ENCODE measurements at regions not wholly inside any gene's neighbourhood (a gene's known extent, or its start where the extent isn't known, plus 50 kb on each side); places are given as distances from the start of the nearest gene placed in this dataset.

- FAIRE-seq (no peak), DNase-seq (ENCODE audit: extremely low spot score, insufficient read length, low read depth) (no peak)
These were observed 105.8 kb downstream of the SIK1 start for GRCh38 chr21:43321111-43321510.

GRCh38 chr21:43320526-43320925 is 106.4 kb downstream of the SIK1 start:
- DNase-seq (ENCODE audit: extremely low spot score, insufficient read length, low read depth) (no peak), FAIRE-seq (no peak)

DNA sequence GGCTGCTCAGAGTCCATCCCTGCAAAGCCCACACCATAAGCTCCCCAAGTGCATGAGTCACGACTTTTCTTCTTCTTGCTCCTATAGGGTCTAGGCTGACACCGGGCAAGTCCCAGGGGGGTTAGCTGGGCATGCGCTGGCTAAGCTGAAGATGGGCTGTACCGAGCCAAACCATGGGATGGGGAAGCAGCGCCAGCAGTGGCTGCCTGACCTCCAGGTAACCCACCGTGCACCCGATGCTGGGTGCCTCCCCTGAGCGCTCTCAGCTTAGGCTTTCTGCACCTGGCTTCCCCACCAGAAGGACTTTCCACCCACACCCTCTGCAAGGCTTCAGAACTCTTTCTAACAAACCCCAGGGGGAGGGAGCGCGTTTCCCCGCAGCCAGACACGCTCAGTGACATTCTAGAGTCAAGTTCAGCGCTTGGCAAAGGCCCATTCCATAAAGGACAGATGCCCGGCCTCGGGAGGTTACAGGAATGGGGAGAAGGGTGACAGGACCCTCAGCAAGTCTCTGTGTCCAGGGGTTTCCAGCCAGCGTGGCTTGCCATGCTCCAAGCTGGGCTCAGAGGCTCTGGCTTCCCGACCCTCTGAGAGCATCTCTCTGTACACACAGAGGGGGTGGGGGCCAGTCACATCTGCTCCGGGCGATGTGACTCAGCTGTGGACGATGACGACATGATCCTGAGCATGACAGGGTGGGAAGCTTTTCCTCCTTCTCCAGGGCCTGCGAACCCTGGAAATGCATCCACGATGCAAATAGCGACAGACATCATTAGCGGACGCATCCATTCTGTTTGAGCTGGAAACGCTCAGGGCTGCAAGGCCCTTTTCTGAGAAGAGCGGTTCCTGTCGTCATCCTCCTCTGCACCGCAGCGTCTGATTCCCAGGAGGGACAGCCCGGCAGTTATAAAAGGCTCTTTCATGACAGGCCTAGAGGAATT is 107.8 kb downstream of the SIK1 start:
- FAIRE-seq (no peak), DNase-seq (ENCODE audit: extremely low spot score, insufficient read length, low read depth) (no peak)

GRCh38 chr21:43318368-43318767 is 108.6 kb downstream of the SIK1 start:
- FAIRE-seq = no peak
- no peak for DNase-seq (ENCODE audit: extremely low spot score, insufficient read length, low read depth)

DNA sequence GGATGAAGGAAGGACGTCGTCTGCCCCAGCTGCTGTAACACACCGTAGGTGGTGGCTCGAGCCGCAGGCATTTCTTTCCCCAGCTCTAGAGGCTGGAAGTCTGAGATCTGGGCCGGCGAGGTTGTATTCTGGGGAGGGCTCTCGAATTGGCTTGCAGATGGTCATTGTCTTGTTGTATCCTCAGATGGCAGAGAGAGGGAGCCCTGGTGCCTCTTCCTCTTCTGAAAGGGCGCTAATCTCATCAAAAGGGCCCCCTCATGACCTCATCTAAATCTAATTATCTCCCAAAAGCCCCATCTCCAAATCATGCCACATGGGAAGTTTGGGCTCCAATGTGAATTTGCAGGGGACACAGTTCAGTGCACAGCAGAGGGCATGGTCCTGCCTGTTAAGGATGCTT is 109.0 kb downstream of the SIK1 start:
- DNase-seq (ENCODE audit: extremely low spot score, insufficient read length, low read depth) (no peak), FAIRE-seq (no peak)

GRCh38 chr21:43317254-43317748 is 109.6 kb downstream of the SIK1 start:
- no peak for DNase-seq (ENCODE audit: extremely low spot score, insufficient read length, low read depth)
- no peak for FAIRE-seq

DNA sequence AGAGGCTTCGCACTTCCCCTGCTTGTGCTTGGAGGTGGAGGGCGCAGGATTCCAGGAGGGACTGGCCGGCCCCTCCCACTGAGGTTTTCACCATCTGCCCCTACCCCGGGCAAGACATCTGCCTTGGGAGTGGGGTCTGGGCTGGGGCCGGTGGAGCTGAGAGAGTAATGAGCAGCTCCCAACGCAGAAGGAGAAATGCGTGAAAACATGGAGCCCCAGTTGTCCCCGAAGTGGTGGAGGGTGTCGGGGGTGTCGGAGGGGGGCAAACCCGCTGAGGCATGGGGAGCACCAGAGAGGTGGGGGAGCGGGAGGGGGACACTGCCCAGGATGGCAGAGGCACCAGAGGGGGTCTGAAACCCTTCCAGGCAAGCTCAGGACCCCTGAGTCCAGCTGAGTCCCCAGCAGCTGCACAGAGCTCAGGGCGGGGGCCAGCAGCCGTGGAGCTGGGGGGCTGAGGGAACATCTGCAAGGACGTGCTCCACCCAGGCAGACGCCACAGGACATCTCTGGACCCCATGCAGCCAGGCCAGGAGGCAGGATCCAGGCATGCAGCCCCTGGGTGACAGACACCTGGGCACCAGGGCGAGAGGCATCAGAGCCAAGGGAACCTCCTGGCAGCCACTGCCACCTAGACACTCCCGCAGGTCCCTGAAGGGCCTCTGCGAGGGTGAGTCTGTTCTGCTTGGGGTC is 110.6 kb downstream of the SIK1 start:
- DNase-seq (ENCODE audit: extremely low spot score, insufficient read length, low read depth) (no peak), FAIRE-seq (no peak)

DNA sequence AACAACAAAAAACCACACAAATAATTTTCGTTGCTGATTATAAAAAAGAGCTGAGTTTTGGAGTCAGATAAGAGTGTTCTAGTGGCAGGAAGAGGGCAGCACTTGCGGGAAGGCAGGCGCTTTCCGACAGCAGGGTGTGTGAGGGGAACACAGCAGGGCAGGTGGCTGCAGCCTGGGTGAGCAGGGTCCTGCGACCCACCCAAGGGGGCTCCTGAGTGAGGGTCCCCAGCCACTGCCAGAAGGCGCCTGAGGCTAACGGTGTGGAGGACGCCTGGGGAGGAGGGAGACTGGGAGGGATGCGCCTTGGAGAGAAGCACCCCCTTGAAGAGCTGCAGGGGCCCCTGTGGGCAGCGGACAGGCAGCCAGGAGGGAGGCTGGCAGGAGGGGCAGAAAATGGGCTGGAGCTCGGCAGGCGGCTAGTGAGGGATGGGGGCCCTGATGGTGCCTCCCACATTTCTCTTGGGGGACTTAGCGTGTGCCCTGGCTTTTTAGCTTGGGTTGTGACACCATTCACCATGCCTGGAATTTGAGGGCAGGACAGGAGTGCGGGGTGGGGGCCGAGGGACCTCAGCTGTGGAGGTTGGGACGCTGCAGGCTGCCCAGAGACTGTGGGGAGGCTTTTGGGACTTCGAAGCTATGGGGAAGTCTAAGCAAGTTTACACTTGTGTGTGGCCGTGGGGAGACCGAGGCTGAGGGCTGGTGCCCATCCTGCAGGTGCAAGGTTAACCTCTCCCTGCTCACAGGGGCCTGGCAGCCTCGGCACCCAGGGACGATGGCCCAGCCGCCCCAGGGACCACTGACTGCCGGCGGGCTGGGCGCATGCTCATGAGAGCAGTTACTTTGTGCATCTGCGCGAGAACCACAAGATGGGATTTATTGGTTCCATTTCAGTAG is 111.4 kb downstream of the SIK1 start:
- DNase-seq (ENCODE audit: extremely low spot score, insufficient read length, low read depth) (no peak), FAIRE-seq (no peak)

DNA sequence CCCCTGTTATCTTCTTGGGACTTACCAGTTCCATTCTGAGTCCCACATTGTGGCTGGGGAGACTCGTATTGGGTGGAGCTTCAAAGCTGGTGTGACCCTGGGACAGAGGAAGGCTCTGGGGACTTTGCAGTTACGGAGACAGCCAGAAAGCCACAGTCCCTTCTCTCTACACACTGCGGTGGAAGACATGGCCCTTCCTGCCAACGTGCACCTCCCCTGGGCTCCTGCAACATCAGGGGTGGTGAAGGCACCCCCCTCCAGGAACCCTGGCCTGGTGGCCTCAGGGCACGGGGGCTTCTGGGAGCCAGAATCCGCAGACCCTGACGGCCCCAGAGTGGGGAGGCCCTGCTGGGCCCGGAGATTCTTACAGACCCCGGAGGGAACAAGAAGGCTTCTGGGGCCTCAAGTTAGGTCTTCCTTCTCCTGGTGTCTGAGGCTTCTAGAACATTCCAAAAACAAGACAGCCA is 113.0 kb downstream of the SIK1 start:
- FAIRE-seq = no peak
- DNase-seq (ENCODE audit: extremely low spot score, insufficient read length, low read depth) = no peak

DNA sequence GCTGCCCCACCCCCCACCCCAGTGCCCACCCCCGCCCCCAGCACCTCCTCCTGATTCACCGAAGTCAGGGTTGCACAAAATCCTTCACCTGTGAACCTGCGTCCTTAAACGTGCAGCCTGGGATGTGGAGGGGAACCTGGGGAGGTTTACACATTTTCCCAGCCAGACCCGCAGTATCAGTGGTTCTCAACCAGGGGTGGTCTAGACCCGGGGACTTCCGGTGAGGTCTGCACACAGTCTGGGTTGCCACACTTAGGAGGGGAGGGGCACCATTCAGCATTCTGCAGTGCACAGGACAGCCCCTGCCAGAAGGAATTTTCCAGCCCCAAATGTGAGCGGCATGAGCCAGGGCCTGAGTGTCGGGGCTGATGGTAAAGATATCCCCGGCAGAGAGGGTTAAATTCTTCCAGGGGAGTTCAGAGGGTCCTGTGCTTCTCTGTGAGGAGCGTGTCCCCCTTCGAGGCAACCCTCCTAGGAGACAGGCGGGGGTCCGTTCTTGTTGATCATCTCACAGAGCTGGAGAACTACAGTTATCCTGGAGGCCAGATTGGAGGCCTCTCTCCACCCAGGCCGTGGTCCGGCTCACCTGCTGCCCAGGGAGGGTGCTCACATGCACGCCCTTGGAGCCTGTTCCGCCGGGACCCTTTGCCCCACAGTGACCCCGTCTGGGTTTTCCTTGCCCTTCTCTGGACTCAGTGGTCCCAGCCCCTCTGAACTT is 113.6 kb downstream of the SIK1 start:
- FAIRE-seq (peak; percentile 24), DNase-seq (ENCODE audit: extremely low spot score, insufficient read length, low read depth) (no peak)

DNA sequence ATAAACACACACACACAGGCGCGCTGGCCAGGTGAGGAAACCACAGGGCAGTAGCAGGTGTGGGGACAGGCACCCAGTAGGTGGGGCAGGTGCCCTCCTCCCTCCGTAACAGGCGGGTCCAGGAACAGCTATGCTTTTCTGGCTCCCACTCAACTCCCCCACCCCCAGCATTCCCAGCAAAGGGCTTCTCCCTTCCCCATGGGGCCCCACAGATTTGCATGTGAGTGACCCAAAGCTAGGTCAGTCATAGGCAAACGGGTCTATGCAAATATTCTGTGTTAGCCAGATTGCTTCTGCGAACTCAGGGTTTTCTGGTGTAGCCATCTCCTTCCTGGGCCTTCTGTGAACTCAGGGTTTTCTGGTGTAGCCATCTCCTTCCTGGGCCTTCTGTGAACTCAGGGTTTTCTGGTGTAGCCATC is 114.2 kb downstream of the SIK1 start:
- DNase-seq (ENCODE audit: extremely low spot score, insufficient read length, low read depth) = no peak
- FAIRE-seq = peak; percentile 83

DNA sequence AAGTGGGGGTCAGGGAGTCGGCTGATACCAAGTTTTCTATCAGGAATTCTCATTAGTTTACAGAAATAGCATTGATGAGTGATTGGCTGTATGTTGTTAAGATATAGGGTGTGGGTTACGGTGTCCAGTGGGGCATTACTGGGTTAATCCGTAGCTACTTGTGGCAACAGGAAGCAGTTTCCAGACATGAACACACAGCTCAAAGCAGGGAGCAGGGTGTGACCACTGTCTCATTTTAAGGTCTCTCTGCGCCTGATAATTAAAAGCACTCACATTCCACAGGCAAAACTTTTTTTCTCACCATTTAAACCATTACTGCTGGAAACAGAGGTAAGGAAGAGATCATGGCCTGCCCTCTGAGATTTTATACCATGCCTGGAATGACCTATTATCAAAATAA is 114.9 kb downstream of the SIK1 start:
- no peak for DNase-seq (ENCODE audit: extremely low spot score, insufficient read length, low read depth)
- FAIRE-seq = no peak

DNA sequence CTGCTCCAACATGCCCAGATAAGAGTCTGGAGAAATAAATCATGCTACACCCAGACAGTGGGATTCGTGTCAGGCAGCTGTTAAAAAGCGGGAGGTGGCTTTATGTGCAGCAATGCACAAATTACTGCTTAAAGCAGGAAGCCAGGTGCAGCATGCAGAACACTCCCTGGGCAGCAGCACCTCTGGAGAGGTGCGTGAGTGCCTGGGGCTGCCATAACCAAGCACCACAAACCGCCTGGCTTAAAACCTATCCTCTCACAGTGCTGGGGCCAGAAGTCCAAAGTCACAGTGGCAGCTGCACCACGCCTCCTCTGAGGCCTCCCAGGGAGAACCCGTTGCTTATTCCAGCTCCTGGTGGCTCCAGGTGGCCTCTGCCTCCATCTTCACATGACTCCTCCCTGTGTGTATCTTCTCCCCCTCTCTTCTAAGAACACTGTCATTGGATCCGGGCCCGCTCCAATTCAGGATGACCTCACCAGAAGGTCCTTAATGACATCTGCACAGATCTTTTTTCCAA is 115.6 kb downstream of the SIK1 start:
- FAIRE-seq (no peak), DNase-seq (ENCODE audit: extremely low spot score, insufficient read length, low read depth) (no peak)

GRCh38 chr21:43308815-43309283 is 118.1 kb downstream of the SIK1 start:
- FAIRE-seq (no peak), DNase-seq (ENCODE audit: extremely low spot score, insufficient read length, low read depth) (no peak)

- FAIRE-seq = no peak
- no peak for DNase-seq (ENCODE audit: extremely low spot score, insufficient read length, low read depth)
These were observed 118.7 kb downstream of the SIK1 start for GRCh38 chr21:43308101-43308814.

GRCh38 chr21:43307677-43308070 is 119.3 kb downstream of the SIK1 start:
- FAIRE-seq = no peak
- DNase-seq (ENCODE audit: extremely low spot score, insufficient read length, low read depth) = no peak

DNA sequence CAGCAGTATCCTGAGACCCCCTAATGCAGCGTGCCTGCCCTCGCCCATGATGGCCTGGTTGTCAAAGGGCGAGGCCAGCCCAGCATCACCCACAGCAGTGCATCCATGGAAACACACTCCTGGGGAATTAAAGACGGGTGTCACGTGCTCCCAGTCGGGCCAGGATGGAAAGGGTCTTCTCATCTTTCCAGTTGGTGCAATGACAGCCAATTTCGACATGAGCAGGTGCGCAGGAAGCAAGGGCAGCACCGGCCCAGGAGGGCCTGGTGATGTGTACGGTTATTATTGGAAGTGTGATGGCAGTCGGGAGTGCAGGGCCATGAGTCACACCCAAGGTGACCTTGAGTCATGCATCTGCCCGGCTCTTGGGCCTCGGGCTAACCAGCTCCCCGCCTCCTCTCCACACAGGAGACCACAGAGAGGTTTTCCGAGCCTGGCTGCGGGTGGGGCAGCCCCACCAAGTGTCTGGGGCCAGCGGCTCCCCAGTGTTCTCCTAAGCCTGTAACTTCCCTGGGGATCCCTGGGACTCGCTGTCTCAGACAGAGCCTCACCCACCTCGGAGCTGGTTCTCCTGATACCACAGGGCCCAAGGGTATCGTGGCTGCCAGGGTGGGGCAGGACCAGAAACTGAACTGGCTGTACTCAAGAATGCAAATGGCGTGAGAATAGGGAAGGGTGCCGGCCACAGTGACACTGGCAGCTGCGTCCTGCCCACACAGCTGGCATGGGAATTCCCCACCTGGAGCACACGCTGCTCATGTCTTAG is 119.8 kb downstream of the SIK1 start:
- DNase-seq (ENCODE audit: extremely low spot score, insufficient read length, low read depth) (peak; percentile 58), FAIRE-seq (peak; percentile 65)

GRCh38 chr21:43306391-43306790 is 120.5 kb downstream of the SIK1 start:
- no peak for FAIRE-seq
- no peak for DNase-seq (ENCODE audit: extremely low spot score, insufficient read length, low read depth)
